Nephron (organoid): ENCODE measurements at regions not wholly inside any gene's neighbourhood (a gene's known extent, or its start where the extent isn't known, plus 50 kb on each side); places are given as distances from the start of the nearest gene placed in this dataset.
"Not testable (repeated sequence)": the region's sequence is repeated elsewhere in the genome, so short reads cannot be mapped to it uniquely, and the experiment has no call there.

Experiments used
- H3K27ac Mint-ChIP-seq, 3 experiments: 2 replicates each; pipeline ENCODE4 v1.8.0; 2020; ENCODE audit warnings: mixed read lengths in 3 of 3, mild to moderate bottlenecking in 2 of 3, moderate library complexity in 1 of 3
- H3K27me3 Mint-ChIP-seq: 2 replicates; pipeline ENCODE4 v1.8.0; 2021; ENCODE audit warnings: low read depth, mild to moderate bottlenecking, moderate library complexity, mixed read lengths
- H3K36me3 Mint-ChIP-seq: 2 replicates; pipeline ENCODE4 v1.8.0; 2020; ENCODE audit warnings: low read depth, mixed read lengths
- H3K4me1 Mint-ChIP-seq: 2 replicates; pipeline ENCODE4 v1.8.0; 2020; ENCODE audit warnings: mixed read lengths
- H3K4me3 Mint-ChIP-seq, 3 experiments: 2 replicates each; pipeline ENCODE4 v1.8.0; 2020; ENCODE audit warnings: mild to moderate bottlenecking in 3 of 3, mixed read lengths in 3 of 3, moderate library complexity in 2 of 3
- H3K9me3 Mint-ChIP-seq: 2 replicates; pipeline ENCODE4 v1.8.0; 2020; ENCODE audit warnings: mixed read lengths
- TF ChIP-seq, protein P1 (sequence below), 3 experiments: fragments of 200-600 bp; sonication (generic); IDR thresholded peaks; one replicate each; pipeline ENCODE4 v1.5.0; 2021; ENCODE audit warnings: antibody characterized with exemption in 3 of 3; ENCODE audit not compliant: unreplicated experiment in 3 of 3

DNA sequence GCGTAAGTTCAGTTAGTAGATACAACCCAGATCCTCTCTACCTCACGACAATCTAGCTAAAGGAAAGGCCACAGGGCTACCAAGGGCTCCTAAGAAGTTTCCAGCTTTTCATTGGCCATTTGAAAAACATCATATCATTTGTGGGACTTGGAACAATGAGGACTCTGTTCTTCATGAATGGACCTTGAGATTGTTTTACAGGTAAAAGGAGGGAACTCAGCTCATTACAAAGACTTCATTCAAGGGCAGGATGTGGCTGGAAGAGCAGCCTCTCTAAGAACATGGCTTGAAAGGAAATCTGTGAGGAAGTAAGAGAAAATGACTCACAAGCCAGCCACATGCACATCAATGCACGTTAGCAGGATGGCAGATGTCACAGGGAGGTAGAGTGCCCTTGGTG is 105.9 kb upstream of the SLC7A11 start:
- H3K9me3 Mint-ChIP-seq: peaks cover 11% of the 10 kb centered on the region
- H3K36me3 Mint-ChIP-seq: no peaks in the 10 kb centered on the region
- no peaks in the 10 kb centered on the region for H3K4me1 Mint-ChIP-seq
- TF ChIP-seq, protein P1, sequence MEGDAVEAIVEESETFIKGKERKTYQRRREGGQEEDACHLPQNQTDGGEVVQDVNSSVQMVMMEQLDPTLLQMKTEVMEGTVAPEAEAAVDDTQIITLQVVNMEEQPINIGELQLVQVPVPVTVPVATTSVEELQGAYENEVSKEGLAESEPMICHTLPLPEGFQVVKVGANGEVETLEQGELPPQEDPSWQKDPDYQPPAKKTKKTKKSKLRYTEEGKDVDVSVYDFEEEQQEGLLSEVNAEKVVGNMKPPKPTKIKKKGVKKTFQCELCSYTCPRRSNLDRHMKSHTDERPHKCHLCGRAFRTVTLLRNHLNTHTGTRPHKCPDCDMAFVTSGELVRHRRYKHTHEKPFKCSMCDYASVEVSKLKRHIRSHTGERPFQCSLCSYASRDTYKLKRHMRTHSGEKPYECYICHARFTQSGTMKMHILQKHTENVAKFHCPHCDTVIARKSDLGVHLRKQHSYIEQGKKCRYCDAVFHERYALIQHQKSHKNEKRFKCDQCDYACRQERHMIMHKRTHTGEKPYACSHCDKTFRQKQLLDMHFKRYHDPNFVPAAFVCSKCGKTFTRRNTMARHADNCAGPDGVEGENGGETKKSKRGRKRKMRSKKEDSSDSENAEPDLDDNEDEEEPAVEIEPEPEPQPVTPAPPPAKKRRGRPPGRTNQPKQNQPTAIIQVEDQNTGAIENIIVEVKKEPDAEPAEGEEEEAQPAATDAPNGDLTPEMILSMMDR (IDR thresholded peaks at IDR 0.05; ENCODE audit: unreplicated experiment in 3 of 3): no peak
- H3K27me3 Mint-ChIP-seq: no peaks in the 10 kb centered on the region
- H3K4me3 Mint-ChIP-seq: no peak overlapping the region
- no peak overlapping the region for H3K27ac Mint-ChIP-seq

DNA sequence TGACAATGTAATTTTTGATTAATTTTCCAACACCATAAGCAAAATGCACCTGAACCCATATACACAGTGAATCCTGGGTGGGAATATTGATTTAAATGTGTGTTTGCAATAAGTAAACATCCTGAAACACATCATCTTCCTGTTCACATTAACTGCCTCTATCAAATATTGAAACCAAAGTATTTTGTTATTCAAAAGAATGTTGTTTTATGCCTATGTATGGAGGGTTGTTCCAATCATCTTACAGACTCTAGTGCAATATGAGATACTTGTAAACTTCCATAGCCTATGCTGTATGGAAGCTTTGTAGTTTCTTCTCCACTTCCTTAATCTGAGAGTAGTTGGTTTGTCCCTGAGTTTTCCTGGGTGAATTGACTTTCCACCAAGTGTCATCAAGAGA is 105.4 kb upstream of the SLC7A11 start:
- Mint-ChIP-seq H3K27me3 (no peaks in the 10 kb centered on the region), H3K4me1 (no peaks in the 10 kb centered on the region), H3K9me3 (peaks cover 7% of the 10 kb centered on the region), H3K4me3 (no peak overlapping the region), H3K36me3 (no peaks in the 10 kb centered on the region), H3K27ac (no peak overlapping the region)
- TF ChIP-seq, protein P1 (IDR thresholded peaks at IDR 0.05; ENCODE audit: unreplicated experiment in 3 of 3): no peak

DNA sequence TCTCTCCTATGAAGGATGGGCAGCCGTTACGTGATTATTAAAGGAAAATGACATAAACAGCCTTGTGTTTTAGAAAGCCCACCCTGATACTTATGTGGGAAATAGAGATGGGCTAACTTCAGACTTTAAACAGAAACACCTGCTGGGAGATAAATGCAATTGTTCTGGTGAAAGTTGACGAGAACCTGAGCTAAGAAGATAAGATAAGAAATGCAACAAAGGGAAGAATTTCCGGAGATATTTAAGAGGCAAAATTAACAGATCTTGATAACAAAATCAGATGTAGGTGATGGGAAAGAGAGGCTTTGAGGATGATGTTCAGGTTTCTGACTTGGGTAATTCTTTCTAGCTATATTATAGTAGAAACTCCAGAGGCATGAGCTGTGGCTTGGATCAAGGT is 102.7 kb upstream of the SLC7A11 start:
- no peak overlapping the region for H3K27ac Mint-ChIP-seq
- no peaks in the 10 kb centered on the region for H3K4me1 Mint-ChIP-seq
- H3K9me3 Mint-ChIP-seq: peaks cover 3% of the 10 kb centered on the region
- H3K36me3 Mint-ChIP-seq: no peaks in the 10 kb centered on the region
- no peaks in the 10 kb centered on the region for H3K27me3 Mint-ChIP-seq
- TF ChIP-seq, protein P1 (IDR thresholded peaks at IDR 0.05; ENCODE audit: unreplicated experiment in 3 of 3): no peak
- H3K4me3 Mint-ChIP-seq: no peak overlapping the region

DNA sequence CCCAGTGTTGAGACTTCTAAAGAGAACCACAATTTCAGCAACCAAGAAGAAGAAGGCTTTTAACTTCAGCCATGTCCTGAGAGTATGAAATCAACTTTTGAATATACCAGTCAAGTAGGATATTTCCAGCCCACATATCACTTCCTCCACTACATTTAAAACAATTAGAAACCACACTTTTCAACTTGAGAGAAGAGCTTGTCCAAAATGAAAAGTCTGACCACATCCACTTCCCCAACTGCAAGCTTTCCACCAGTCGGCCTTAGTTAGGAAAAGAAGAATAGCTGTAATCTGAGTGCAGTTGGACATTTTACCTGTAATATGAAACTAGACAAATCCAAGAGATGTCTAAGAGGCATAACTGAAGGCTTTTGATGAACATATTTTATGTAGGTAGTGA is 101.9 kb upstream of the SLC7A11 start:
- no peaks in the 10 kb centered on the region for H3K4me1 Mint-ChIP-seq
- H3K9me3 Mint-ChIP-seq: peaks cover 3% of the 10 kb centered on the region
- no peak overlapping the region for H3K4me3 Mint-ChIP-seq
- H3K27ac Mint-ChIP-seq: no peak overlapping the region
- H3K36me3 Mint-ChIP-seq: no peaks in the 10 kb centered on the region
- H3K27me3 Mint-ChIP-seq: no peaks in the 10 kb centered on the region
- TF ChIP-seq, protein P1 (IDR thresholded peaks at IDR 0.05; ENCODE audit: unreplicated experiment in 3 of 3): no peak

DNA sequence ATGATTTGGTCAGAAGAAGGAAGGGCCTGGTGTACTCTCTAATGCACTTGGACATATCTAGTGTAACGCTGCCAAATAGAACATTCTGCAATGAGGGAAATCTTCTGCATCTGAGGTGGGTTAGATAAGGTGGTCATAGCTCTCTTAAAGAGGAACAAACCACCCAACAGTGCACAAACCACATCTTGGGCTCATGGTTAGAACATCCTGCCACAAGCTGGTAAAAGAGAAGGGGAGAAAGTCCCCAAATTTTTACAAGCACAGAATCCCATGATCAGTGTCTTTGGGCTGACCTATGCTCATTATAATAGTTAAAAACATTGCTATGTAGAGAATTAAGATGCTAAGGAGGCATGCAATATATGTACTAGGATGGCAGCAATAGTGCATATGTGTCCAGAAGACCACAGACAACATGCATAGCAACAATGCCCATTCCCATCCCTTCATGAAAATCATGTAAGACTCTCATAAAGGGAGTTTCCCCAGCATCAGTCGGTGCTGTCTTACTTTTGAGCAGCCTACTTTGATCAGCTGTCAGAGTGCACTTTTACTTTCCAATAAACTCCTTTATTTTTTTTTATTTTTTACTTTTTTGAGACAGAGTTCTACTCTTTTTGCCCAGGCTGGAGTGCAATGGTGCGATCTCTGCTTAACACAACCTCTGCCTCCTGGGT is 99.7 kb upstream of the SLC7A11 start:
- TF ChIP-seq, protein P1 (IDR thresholded peaks at IDR 0.05; ENCODE audit: unreplicated experiment in 3 of 3): no peak
- peaks cover 3% of the 10 kb centered on the region for H3K9me3 Mint-ChIP-seq
- H3K27ac Mint-ChIP-seq: no peak overlapping the region
- H3K4me3 Mint-ChIP-seq: no peak overlapping the region
- no peaks in the 10 kb centered on the region for H3K27me3 Mint-ChIP-seq
- H3K36me3 Mint-ChIP-seq: no peaks in the 10 kb centered on the region
- no peaks in the 10 kb centered on the region for H3K4me1 Mint-ChIP-seq

DNA sequence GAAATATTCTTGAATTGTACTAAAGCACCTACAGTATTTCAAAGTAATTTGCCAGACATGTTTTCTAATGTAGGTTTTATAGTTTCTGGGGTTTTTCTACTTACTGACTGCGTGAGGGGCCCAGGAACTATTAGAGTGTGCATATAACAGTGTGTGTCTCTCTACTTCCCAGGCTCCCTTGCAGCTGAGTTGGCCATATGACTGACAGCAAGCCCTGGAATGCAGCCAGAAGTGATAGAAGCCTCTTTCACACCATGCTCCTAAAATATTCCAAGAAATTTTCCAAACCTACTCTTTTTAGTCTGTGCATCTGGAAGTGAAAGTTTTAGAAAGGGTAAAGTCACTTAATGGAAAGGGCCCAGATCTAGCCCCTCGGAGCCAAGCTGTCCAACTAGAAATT is 96.7 kb upstream of the SLC7A11 start:
- Mint-ChIP-seq H3K27ac (no peak overlapping the region), H3K4me1 (no peaks in the 10 kb centered on the region), H3K36me3 (no peaks in the 10 kb centered on the region)

DNA sequence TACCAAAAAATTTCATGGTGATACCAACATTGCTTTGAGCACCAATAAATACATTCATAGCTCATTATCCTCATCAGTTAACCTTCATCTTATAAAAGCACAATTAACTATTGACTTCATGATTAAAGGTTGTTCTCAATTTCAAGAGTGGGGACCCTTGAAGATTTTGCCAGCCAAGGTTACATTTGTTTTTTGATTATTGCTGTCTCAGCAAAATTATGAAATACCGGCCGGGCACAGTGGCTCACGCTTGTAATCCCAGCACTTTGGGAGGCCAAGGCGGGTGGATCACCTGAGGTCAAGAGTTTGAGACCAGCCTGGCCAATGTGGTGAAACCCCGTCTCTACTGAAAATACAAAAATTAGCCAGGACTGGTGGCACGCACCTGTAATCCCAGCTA is 96.1 kb upstream of the SLC7A11 start:
- H3K4me1 Mint-ChIP-seq, H3K27ac Mint-ChIP-seq: not testable (repeated sequence)

More for the DNA sequence above, 96.7 kb upstream of the SLC7A11 start:
- Mint-ChIP-seq H3K4me3 (no peak overlapping the region), H3K9me3 (peaks cover 1% of the 10 kb centered on the region), H3K27me3 (no peaks in the 10 kb centered on the region)
- TF ChIP-seq, protein P1 (IDR thresholded peaks at IDR 0.05; ENCODE audit: unreplicated experiment in 3 of 3): no peak

More for the DNA sequence above, 96.1 kb upstream of the SLC7A11 start:
- H3K27me3 Mint-ChIP-seq, H3K9me3 Mint-ChIP-seq, H3K36me3 Mint-ChIP-seq, H3K4me3 Mint-ChIP-seq: not testable (repeated sequence)
